H1 (cell line): ENCODE measurements at regions not wholly inside any gene's neighbourhood (a gene's known extent, or its start where the extent isn't known, plus 50 kb on each side); places are given as distances from the start of the nearest gene placed in this dataset.

Experiments
- CTCF ChIA-PET: fragments of 300-600 bp; sonication (Branson Sonifier 250); formaldehyde crosslinking; loops from one replicate; lab custom pipeline; 2021; ENCODE audit not compliant: partially characterized antibody; lab: Charles Lee
- POLR2A ChIA-PET: fragments of 300-600 bp; sonication (Branson Sonifier 250); formaldehyde crosslinking; loops from one replicate; lab custom pipeline; 2021; ENCODE audit warnings: inconsistent platforms; ENCODE audit not compliant: partially characterized antibody; lab: Charles Lee
- DNase-seq, 2 experiments: peaks; one replicate each; pipeline versions ENCODE4 v3.0.0 to v3.0.0-alpha.2; 2010 to 2022; ENCODE audit warnings: low spot score in 2 of 2, low read depth in 1 of 2, mixed read lengths in 1 of 2
- FAIRE-seq: peaks from 2 replicates; lab custom pipeline; 2011; peaks lifted over from hg19 to GRCh38; lab: Jason Lieb, UNC
- H2AFZ ChIP-seq: 2 replicates; pipeline ENCODE4 v1.8.1; 2012; ENCODE audit warnings: low read length, inconsistent platforms
- H2AK5ac ChIP-seq: 2 replicates; pipeline ENCODE4 v1.6.1; 2013; ENCODE audit warnings: low read depth, low read length
- H2BK120ac ChIP-seq: replicated peaks from 2 replicates; pipeline ENCODE3; 2013; ENCODE audit warnings: low read depth, low read length, inconsistent platforms
- H2BK12ac ChIP-seq: 2 replicates; pipeline ENCODE4 v1.6.1; 2013; ENCODE audit warnings: low read depth, low read length
- H2BK15ac ChIP-seq: 2 replicates; pipeline ENCODE4 v1.6.1; 2013; ENCODE audit warnings: low read length
- H2BK20ac ChIP-seq: 2 replicates; pipeline ENCODE4 v1.6.1; 2013; ENCODE audit warnings: low read length
- H2BK5ac ChIP-seq: 2 replicates; pipeline ENCODE4 v1.6.1; 2013; ENCODE audit warnings: low read depth, low read length
- H3K14ac ChIP-seq: 2 replicates; pipeline ENCODE4 v1.6.1; 2013; ENCODE audit warnings: inconsistent platforms; ENCODE audit not compliant: insufficient read length
- H3K18ac ChIP-seq: 2 replicates; pipeline ENCODE4 v1.6.1; 2013; ENCODE audit warnings: low read length; ENCODE audit errors: extremely low read depth
- H3K23ac ChIP-seq: 2 replicates; pipeline ENCODE4 v1.6.1; 2013; ENCODE audit warnings: inconsistent platforms; ENCODE audit not compliant: insufficient read length
- H3K23me2 ChIP-seq: 2 replicates; pipeline ENCODE4 v1.6.1; 2013; ENCODE audit warnings: low read depth, low read length
- H3K27ac ChIP-seq: 2 replicates; pipeline ENCODE4 v1.6.1; 2011; ENCODE audit warnings: low read depth, low read length, inconsistent platforms
- H3K27me3 ChIP-seq, 4 experiments: replicated peaks in 1 of 4; 1 replicate in 1 of 4; 2 replicates in 3 of 4; pipeline versions ENCODE4 v1.6.1 to v1.8.1; 2011 to 2013; ENCODE audit warnings: low read length in 3 of 4, mild to moderate bottlenecking in 3 of 4, inconsistent platforms in 2 of 4, mixed read lengths in 2 of 4, moderate library complexity in 1 of 4; ENCODE audit not compliant: control insufficient read depth in 3 of 4, insufficient read depth in 3 of 4; ENCODE audit errors: extremely low read depth in 1 of 4
- H3K36me3 ChIP-seq, 4 experiments: 2 replicates each; pipeline versions ENCODE4 v1.6.1 to v1.8.1; 2011 to 2013; ENCODE audit warnings: mild to moderate bottlenecking in 4 of 4, low read length in 3 of 4, moderate library complexity in 2 of 4, control low read depth in 1 of 4, inconsistent platforms in 1 of 4; ENCODE audit not compliant: insufficient read depth in 4 of 4, control insufficient read depth in 2 of 4
- H3K4ac ChIP-seq: replicated peaks from 2 replicates; pipeline ENCODE3; 2013; ENCODE audit warnings: low read length, low read depth, mixed read lengths, inconsistent platforms; ENCODE audit not compliant: insufficient read length
- H3K4me1 ChIP-seq, 4 experiments: replicated peaks in 1 of 4; 1 replicate in 1 of 4; 2 replicates in 3 of 4; pipeline versions ENCODE4 v1.6.1 to v1.8.1; 2011 to 2013; ENCODE audit warnings: low read length in 3 of 4, inconsistent platforms in 2 of 4, mixed read lengths in 1 of 4; ENCODE audit not compliant: insufficient read depth in 4 of 4, control insufficient read depth in 3 of 4
- H3K4me2 ChIP-seq, 2 experiments: 2 replicates each; pipeline versions ENCODE4 v1.6.1 to v1.8.1; 2011 to 2013; ENCODE audit warnings: low read depth in 2 of 2, low read length in 2 of 2, control low read depth in 1 of 2, inconsistent platforms in 1 of 2, mild to moderate bottlenecking in 1 of 2; ENCODE audit not compliant: insufficient read depth in 1 of 2
- H3K4me3 ChIP-seq, 4 experiments: fragments of 200-600, 300-600 bp in 1 of 4; sonication (generic), shearing (Covaris generic), sonication (Bioruptor Twin) in 1 of 4; 2 replicates each; pipeline versions ENCODE4 v1.5.1 to v1.8.1; 2011 to 2016; ENCODE audit warnings: low read length in 4 of 4, low read depth in 3 of 4, control low read depth in 2 of 4, inconsistent platforms in 2 of 4, mild to moderate bottlenecking in 2 of 4, mixed read lengths in 1 of 4, moderate library complexity in 1 of 4; ENCODE audit not compliant: insufficient read depth in 2 of 4; ENCODE audit errors: extremely low read depth in 1 of 4
- H3K56ac ChIP-seq: replicated peaks from 2 replicates; pipeline ENCODE3; 2013; ENCODE audit warnings: low read depth, mild to moderate bottlenecking, mixed read lengths, low read length, inconsistent platforms; ENCODE audit not compliant: insufficient read length
- H3K79me1 ChIP-seq: 2 replicates; pipeline ENCODE4 v1.6.1; 2013; ENCODE audit warnings: low read depth, low read length, control low read depth
- H3K79me2 ChIP-seq, 2 experiments: 2 replicates each; pipeline versions ENCODE4 v1.6.1 to v1.8.1; 2012 to 2013; ENCODE audit warnings: low read length in 2 of 2, mild to moderate bottlenecking in 2 of 2, inconsistent platforms in 1 of 2; ENCODE audit not compliant: insufficient read depth in 2 of 2, control insufficient read depth in 1 of 2
- H3K9ac ChIP-seq, 4 experiments: replicated peaks in 1 of 4; 1 replicate in 1 of 4; 2 replicates in 3 of 4; pipeline versions ENCODE4 v1.6.1 to v1.8.1; 2011 to 2013; ENCODE audit warnings: low read depth in 3 of 4, low read length in 3 of 4, control low read depth in 2 of 4, mild to moderate bottlenecking in 2 of 4, moderate library complexity in 2 of 4, inconsistent platforms in 1 of 4; ENCODE audit errors: extremely low read depth in 1 of 4
- H3K9me3 ChIP-seq, 2 experiments: 2 replicates each; pipeline versions ENCODE4 v1.6.1 to v1.8.1; 2012 to 2013; ENCODE audit warnings: mild to moderate bottlenecking in 2 of 2, moderate library complexity in 2 of 2, control low read depth in 1 of 2, inconsistent platforms in 1 of 2, low read depth in 1 of 2, low read length in 1 of 2, mixed read lengths in 1 of 2; ENCODE audit not compliant: insufficient read depth in 2 of 2
- H4K20me1 ChIP-seq, 2 experiments: replicated peaks in 1 of 2; 2 replicates each; pipeline versions ENCODE3 to v1.8.1; 2011 to 2013; ENCODE audit warnings: inconsistent platforms in 2 of 2, low read length in 2 of 2, mild to moderate bottlenecking in 1 of 2; ENCODE audit not compliant: insufficient read depth in 2 of 2, control insufficient read depth in 1 of 2
- H4K5ac ChIP-seq: 2 replicates; pipeline ENCODE4 v1.6.1; 2013; ENCODE audit warnings: low read length, low read depth, mixed read lengths, inconsistent platforms; ENCODE audit not compliant: insufficient read length
- H4K8ac ChIP-seq: 2 replicates; pipeline ENCODE4 v1.8.0; 2013; ENCODE audit warnings: mild to moderate bottlenecking, moderate library complexity, low read length, inconsistent platforms; ENCODE audit not compliant: insufficient read depth; ENCODE audit errors: extremely low read depth
- H4K91ac ChIP-seq: replicated peaks from 2 replicates; pipeline ENCODE3; 2013; ENCODE audit warnings: low read length, mixed read lengths, inconsistent platforms; ENCODE audit not compliant: insufficient read length
- EP300 ChIP-seq, 2 experiments: IDR thresholded peaks; 1 replicate in 1 of 2; 2 replicates in 1 of 2; pipeline ENCODE4 v1.6.1; 2011 to 2012; ENCODE audit warnings: low read depth in 2 of 2, low read length in 2 of 2, mild to moderate bottlenecking in 2 of 2, borderline replicate concordance in 1 of 2, inconsistent platforms in 1 of 2, moderate library complexity in 1 of 2
- GABPA ChIP-seq: IDR thresholded peaks from 2 replicates; pipeline ENCODE4 v1.6.1; 2011; ENCODE audit warnings: mild to moderate bottlenecking, low read length, moderate library complexity, borderline replicate concordance; ENCODE audit not compliant: insufficient read depth
- POU5F1 ChIP-seq: IDR thresholded peaks from 2 replicates; pipeline ENCODE4 v1.6.1; 2011; ENCODE audit warnings: low read depth, mild to moderate bottlenecking, low read length, moderate library complexity
- SIN3A ChIP-seq, 2 experiments: IDR thresholded peaks in 1 of 2; conservative IDR thresholded peaks in 1 of 2; 2 replicates each; pipeline ENCODE4 v1.6.1; 2011 to 2012; ENCODE audit warnings: low read length in 2 of 2, improper control_type of control experiment in 1 of 2, low read depth in 1 of 2, mild to moderate bottlenecking in 1 of 2
- SUZ12 ChIP-seq: fragments of 200-600 bp; sonication (generic); IDR thresholded peaks from 2 replicates; pipeline ENCODE4 v1.6.1; 2012; ENCODE audit warnings: mild to moderate bottlenecking, inconsistent platforms, low read length, moderate library complexity, mixed read lengths
- WGBS, 2 experiments: shearing (Covaris generic) in 1 of 2; methylation state at CpG; one replicate each; pipeline versions ENCODE4 v1.1.6 to v1.1.7; 2013 to 2015; ENCODE audit warnings: low lambda C conversion rate in 2 of 2, mixed read lengths in 2 of 2, inconsistent platforms in 1 of 2, low coverage in 1 of 2, missing lambda C conversion rate in 1 of 2; ENCODE audit not compliant: insufficient replicate concordance in 2 of 2, insufficient coverage in 1 of 2, insufficient read length in 1 of 2; ENCODE audit errors: extremely low coverage in 1 of 2, missing lambda C conversion rate in 1 of 2; 5-methylcytosine and 5-hydroxymethylcytosine counted together

DNA sequence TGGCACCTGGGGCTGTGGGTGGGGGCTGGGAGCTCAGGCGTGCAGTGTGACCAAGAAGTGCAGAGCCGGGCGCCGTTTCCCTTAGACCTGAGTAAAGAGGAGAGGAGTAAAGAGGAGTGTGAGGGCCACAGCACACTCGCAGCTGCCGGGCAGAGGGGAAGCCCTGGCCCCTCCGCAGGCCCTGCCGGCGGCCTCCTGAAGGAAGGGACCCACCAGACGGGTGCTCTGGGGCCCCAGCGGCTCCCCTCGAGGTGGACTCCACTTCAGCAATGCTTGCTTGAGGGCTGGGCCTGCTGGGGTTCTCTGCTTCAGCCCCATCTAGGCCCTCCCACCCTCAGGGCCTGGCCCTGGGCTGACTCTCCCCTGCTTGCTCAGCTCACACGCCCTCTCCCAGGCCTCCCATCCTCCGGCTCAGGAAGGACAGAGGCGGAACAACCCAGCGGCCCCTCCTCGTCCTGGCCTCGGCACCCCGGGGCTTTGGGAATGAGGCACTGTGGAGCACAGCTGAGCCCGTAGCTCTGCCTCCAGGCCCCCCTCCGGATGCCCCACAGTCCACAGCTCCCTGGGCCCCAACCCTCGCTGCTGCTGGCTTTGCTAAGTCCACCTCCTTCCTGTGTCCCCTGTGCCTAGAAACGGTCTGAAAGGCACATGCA, 1198.7 kb downstream of the BRD1 start:
- no peak overlapping the region for H3K23ac ChIP-seq
- no peak overlapping the region for H2BK15ac ChIP-seq
- no peak overlapping the region for H2BK20ac ChIP-seq
- H3K56ac ChIP-seq = no peak overlapping the region
- H3K27me3 ChIP-seq = no peaks in the 10 kb centered on the region
- no peaks in the 10 kb centered on the region for H3K36me3 ChIP-seq
- FAIRE-seq (no peak), DNase-seq (peak; percentile 13 to 79)
- H2AK5ac ChIP-seq = no peak overlapping the region
- no peak overlapping the region; a peak in 1 of 7 replicates for H3K9ac ChIP-seq
- no peak overlapping the region; the same call in 1 of the 2 replicates for H2BK5ac ChIP-seq
- H4K91ac ChIP-seq = no peak overlapping the region
- no peak overlapping the region for H4K8ac ChIP-seq
- peaks cover 6 to 25% (median 13%) of the 10 kb centered on the region in 4 experiments for H3K4me1 ChIP-seq
- H3K23me2 ChIP-seq = no peaks in the 10 kb centered on the region; the same call in 1 of the 2 replicates
- H4K20me1 ChIP-seq = peaks cover 2 to 10% of the 10 kb centered on the region in 2 experiments
- no peak overlapping the region for H3K4ac ChIP-seq
- no peak overlapping the region for H3K14ac ChIP-seq
- H2BK120ac ChIP-seq = no peak overlapping the region
- ChIA-PET POLR2A (interaction anchor here (0.6 kb wide), 1 partner anchor 49 kb away, joined by 3 read pairs; no protein-coding TSS in a partner anchor), CTCF (interaction anchor here (1.0 to 1.2 kb wide), 3 partner anchors 11 to 166 kb away, joined by 3 to 4 read pairs (median 3); no protein-coding TSS in a partner anchor)
- H3K4me3 ChIP-seq = no peak overlapping the region
- no peak overlapping the region for H2BK12ac ChIP-seq
- no peak overlapping the region for H3K27ac ChIP-seq
- WGBS, 2 experiments = 68% methylated on average over 21 of the region's 23 CpGs; no CpG with 5 or more reads in 1 of the 2 experiments
- peak overlapping the region in 1 of 2 experiments; percentile 16; a peak in 1 of 4 replicates for H3K4me2 ChIP-seq
- H3K9me3 ChIP-seq = no peaks in the 10 kb centered on the region
- H3K18ac ChIP-seq = no peak overlapping the region
- no peaks in the 10 kb centered on the region; a peak in 1 of 4 replicates for H3K79me2 ChIP-seq
- H2AFZ ChIP-seq = no peak overlapping the region
- TF ChIP-seq SIN3A (conservative IDR thresholded peaks at IDR 0.05 in 1 of 2, IDR thresholded peaks at IDR 0.05 in 1 of 2; ENCODE audit: low read depth in 1 of 2, low read length in 2 of 2) (no peak), GABPA (peak; percentile 57; the same call in 1 of the 2 replicates), EP300 (IDR thresholded peaks at IDR 0.05; ENCODE audit: borderline replicate concordance in 1 of 2, low read depth in 2 of 2, low read length in 2 of 2) (no peak), POU5F1 (no peak), SUZ12 (no peak)
- H4K5ac ChIP-seq = no peak overlapping the region
- peaks cover 2% of the 10 kb centered on the region for H3K79me1 ChIP-seq
